T follicular helper cell (primary cell): ENCODE measurements at regions not wholly inside any gene's neighbourhood (a gene's known extent, or its start where the extent isn't known, plus 50 kb on each side); places are given as distances from the start of the nearest gene placed in this dataset.
"Not testable (repeated sequence)": the region's sequence is repeated elsewhere in the genome, so short reads cannot be mapped to it uniquely, and the experiment has no call there.

ENCODE experiments used
- DNase-seq: peaks from one replicate; pipeline ENCODE4 v3.0.0-alpha.2; 2020; ENCODE audit warnings: low read depth

GRCh38 chr14:71165121-71166031 is 258.1 kb downstream of the PCNX1 start:
- DNase-seq, result no peak

DNA sequence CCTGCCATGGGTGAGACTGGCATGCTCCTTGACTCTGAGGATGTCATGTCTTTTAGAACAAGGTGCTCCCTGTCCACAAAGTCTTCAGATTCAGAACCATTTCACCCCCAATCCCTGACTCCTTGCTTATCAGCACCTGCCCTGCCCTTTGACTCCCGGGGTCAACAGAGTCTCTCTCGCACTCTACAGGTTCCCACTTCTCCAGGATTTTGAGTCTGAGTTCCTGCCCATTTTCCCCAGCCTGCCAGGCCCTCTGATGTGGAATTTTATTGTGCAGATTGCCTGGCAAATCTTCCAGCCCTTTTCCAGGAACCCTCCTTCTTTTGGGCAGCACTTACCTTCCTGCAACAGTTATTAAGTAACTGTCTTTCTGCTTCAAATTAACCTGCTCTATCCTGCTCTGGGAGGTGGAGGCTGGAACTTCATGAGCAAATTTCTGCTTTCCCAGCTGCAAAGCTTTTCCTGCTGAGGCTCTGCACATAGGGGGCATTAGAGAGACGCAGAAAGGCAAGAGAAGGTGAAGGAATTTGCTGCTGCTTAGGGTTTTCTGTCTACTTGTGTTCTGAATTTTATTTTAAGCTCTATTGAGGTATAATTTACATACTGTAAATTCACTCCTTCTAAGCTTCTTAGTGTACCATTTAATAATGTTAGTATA is 259.1 kb downstream of the PCNX1 start:
- no peak for DNase-seq

DNA sequence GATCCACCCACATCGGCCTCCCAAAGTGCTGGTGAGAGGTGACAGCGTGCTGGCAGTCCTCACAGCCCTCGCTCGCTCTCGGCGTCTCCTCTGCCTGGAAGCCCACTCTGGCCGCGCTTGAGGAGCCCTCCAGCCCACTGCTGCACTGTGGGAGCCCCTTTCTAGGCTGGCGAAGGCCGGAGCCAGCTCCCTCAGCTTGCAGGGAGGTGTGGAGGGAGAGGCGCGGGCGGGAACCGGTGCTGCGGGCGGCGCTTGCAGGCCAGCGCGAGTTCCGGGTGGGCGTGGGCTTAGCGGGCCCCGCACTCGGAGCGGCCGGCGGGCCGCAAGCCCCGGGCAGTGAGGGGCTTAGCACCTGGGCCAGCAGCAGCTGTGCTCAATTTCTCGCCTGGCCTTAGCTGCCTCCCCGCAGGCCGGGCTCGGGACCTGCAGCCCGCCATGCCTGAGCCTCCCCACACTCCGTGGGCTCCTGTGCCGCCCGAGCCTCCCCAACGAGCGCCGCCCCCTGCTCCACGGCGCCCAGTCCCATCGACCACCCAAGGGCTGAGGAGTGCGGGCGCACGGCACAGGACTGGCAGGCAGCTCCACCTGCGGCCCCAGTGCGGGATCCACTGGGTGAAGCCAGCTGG is 260.2 kb downstream of the PCNX1 start:
- not testable (repeated sequence) for DNase-seq

DNA sequence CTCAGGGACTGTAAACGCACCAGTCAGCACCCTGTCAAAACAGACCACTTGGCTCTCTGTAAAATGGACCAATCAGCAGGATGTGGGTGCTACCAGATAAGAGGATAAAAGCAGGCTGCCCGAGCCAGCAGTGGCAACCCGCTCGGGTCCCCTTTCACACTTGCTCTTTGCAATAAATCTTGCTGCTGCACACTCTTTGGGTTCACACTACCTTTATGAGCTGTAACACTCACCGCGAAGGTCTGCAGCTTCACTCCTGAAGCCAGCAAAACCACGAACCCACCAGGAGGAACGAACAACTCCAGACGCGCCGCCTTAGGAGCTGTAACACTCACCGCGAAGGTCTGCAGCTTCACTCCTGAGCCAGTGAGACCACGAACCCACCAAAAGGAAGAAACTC is 260.9 kb downstream of the PCNX1 start:
- DNase-seq, result not testable (repeated sequence)

GRCh38 chr14:71168564-71169427 is 261.5 kb downstream of the PCNX1 start:
- DNase-seq, result no peak

DNA sequence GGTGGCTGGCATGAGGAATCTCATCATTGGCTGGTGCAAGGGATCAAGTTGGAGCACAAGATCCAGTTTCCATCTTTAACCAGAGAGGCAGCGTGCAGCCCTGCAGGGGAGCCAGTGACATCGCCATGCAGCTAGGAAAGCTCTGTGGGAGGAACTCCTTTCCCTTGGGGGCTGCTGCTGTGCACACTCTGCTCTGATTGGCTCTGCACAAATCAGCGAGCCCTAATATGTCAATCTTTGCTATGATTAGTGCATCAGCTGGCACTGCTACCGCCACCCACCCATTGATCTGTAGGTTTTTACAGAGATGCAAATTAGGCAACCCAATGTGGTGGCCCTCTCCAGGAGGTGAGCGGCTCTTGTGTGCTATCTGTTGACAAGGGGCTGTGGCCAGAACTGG is 262.6 kb downstream of the PCNX1 start:
- no peak for DNase-seq

DNA sequence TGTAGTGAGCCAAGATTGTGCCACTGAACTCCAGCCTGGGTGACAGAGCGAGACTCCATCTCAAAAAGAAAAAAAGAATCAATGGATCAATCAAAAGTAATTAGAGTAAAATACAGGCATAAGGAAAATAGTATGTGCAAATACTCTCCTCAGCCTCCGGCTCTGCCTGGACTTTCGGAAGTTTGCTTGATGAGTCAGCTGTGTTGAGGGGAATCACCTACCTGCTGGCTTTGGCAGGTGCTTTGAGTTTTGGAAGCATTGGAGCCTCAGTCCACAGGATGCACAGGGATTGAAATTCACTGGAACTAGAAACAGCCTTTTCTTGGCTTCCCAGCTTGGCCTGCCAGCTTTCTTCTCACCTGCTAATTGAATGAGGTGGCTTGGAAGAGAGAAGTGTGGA is 268.2 kb downstream of the PCNX1 start:
- DNase-seq, result no peak

- no peak for DNase-seq
These were observed 271.8 kb downstream of the PCNX1 start for GRCh38 chr14:71179066-71179465.

DNA sequence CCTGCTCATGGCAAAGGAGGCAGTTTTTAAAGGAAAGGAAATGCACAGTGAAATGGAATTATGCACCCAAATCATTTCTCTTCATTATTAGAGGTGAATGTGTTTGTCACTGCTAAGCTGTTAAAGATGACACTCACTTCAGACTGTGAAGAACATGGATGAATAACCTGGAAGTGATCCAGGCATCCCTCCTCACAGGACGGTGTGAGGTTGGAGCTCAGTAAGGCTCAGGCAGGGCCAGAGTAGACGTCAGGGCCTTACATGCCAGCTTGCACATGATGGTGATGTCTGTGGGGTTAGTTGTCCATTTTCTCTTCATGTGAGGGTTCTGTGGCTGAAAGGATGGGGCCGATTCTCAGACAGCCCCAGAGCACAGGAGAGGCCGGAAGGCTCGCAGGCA is 273.1 kb downstream of the PCNX1 start:
- no peak for DNase-seq

DNA sequence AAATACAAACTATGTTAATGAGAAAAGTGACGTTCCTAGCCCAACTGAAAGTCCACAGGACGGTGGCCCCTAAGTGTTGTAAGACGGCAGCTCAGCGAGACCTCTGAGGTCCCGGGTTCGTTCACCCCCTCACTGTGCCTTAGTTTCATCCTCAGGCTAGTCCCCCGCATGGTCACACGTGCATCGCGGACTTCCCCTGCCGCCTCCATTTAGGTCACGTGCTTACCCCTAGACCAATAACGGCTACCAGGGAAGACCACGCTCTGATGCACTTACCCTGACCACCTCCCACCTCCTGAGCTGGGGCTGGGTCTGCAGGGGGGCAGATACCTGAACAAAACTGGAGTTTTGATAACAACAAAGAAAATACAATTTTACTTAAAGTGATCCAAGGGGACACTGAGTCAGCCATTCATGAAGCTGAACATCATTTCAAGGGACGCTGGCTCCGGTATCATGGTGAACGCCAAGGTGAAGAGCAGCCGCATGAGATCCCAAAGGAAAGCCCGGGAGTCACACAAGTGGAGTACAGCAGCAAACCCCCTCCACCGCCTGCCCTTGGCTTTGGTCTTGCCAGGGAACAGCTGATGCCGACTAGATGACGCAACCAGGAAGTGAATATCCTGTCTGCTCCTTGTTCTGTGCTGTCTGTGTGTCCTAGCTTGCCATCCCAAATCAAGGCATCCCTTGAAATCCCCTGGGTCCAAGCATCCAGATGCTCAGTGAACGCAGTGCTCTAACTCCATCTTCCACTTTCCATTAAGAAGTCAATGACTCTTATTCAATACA is 274.1 kb downstream of the PCNX1 start:
- no peak for DNase-seq

- DNase-seq, result no peak
These were observed 276.8 kb downstream of the PCNX1 start for GRCh38 chr14:71183876-71184689.

- DNase-seq, result no peak
These were observed 278.4 kb downstream of the PCNX1 start for GRCh38 chr14:71185637-71186036.

- no peak for DNase-seq
These were observed 280.5 kb downstream of the PCNX1 start for GRCh38 chr14:71187633-71188356.

GRCh38 chr14:71190770-71191374 is 283.6 kb downstream of the PCNX1 start:
- DNase-seq, result no peak

GRCh38 chr14:71193663-71194062 is 286.4 kb downstream of the PCNX1 start:
- DNase-seq, result no peak

- no peak for DNase-seq
These were observed 287.0 kb downstream of the PCNX1 start for GRCh38 chr14:71194251-71194650.

DNA sequence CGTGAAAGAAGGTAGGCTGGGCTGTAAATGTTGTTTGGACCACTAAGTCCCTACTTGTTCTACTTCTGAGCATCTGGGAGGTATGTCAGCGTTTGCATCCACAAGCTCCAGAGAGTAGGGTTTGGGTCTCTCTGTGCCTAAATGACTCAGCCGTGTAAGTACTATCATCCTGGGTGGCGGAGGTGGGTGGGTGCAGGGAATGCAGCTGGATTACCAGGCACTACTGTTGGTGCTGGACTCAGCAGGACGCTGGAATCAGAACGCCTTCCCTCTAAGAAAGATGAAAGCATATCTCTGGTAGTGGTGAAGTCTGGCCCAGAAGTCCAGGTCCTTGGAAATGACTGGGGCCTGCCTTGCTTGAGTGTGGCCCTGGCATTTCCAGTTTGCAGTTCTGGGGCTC is 289.7 kb downstream of the PCNX1 start:
- no peak for DNase-seq

DNA sequence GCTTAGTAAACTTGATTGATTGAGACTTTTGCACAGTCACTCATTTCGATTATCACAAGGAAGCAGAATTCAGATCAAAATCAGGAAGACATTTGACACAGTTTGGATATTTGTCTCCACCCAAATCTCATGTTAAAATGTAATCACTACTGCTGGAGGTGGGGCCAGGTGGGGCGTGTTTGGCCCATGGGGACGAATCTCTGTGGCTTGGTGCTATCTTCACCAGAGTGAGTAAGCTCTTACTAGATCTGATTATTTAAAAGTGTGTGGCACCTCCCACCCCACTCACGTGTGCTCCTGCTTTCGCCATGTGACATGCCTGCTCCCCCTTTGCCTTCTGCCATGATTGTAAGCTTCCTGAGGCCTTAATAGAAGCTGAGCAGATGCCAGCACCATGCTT is 291.4 kb downstream of the PCNX1 start:
- no peak for DNase-seq

DNA sequence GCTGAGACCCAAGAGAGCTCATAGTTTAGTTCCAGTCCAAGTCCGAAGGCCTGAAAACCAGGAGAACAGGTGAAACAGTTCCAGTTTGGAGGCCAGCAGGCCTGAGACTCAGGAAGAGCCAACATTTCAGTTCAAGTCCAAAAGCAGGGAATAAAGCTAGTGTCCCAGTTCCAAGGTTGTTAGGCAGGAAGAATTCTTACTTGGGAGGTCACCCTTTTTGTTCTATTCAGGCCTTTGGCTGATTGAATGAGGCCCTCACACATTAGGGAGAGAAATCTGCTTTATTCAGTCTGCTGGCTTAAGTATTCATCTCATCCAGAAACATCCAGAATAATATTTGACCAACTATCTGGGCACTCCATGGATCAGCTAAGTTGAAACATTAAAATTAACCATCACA is 294.6 kb downstream of the PCNX1 start:
- DNase-seq, result no peak
